ENCODE measurements at regions not wholly inside any gene's neighbourhood (a gene's known extent, or its start where the extent isn't known, plus 50 kb on each side); places are given as distances from the start of the nearest gene placed in this dataset.

GRCh38 chr2:198917926-198918720 is 539.6 kb downstream of the SATB2 start:
- intact Hi-C loops (cut with DNase I), result no loop called here
- H3K9me3 ChIP-seq, result no peaks in the 10 kb centered on the region
- TF ChIP-seq, protein P1, sequence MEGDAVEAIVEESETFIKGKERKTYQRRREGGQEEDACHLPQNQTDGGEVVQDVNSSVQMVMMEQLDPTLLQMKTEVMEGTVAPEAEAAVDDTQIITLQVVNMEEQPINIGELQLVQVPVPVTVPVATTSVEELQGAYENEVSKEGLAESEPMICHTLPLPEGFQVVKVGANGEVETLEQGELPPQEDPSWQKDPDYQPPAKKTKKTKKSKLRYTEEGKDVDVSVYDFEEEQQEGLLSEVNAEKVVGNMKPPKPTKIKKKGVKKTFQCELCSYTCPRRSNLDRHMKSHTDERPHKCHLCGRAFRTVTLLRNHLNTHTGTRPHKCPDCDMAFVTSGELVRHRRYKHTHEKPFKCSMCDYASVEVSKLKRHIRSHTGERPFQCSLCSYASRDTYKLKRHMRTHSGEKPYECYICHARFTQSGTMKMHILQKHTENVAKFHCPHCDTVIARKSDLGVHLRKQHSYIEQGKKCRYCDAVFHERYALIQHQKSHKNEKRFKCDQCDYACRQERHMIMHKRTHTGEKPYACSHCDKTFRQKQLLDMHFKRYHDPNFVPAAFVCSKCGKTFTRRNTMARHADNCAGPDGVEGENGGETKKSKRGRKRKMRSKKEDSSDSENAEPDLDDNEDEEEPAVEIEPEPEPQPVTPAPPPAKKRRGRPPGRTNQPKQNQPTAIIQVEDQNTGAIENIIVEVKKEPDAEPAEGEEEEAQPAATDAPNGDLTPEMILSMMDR (IDR thresholded peaks at IDR 0.05), result no peak
- TF ChIP-seq EP300 (IDR thresholded peaks at IDR 0.05) (no peak), POLR2A (IDR thresholded peaks at IDR 0.05; ENCODE audit: low read depth) (no peak), POLR2AphosphoS5 (IDR thresholded peaks at IDR 0.05) (no peak)
- H3K4me3 ChIP-seq, result no peak overlapping the region
- DNase-seq (ENCODE audit: extremely low spot score), result no peak
- WGBS, result 86% methylated on average over 3 of the region's 3 CpGs
- H3K27ac ChIP-seq (replicated peaks in 1 of 4), result no peak overlapping the region
- no peaks in the 10 kb centered on the region for H3K27me3 ChIP-seq
- no peaks in the 10 kb centered on the region for H3K36me3 ChIP-seq
- no peaks in the 10 kb centered on the region for H3K4me1 ChIP-seq

GRCh38 chr2:198917275-198917674 is 540.5 kb downstream of the SATB2 start:
- Histone ChIP-seq H3K27me3 (no peaks in the 10 kb centered on the region), H3K4me1 (no peaks in the 10 kb centered on the region), H3K9me3 (no peaks in the 10 kb centered on the region), H3K27ac (replicated peaks in 1 of 4) (no peak overlapping the region), H3K4me3 (no peak overlapping the region), H3K36me3 (no peaks in the 10 kb centered on the region)
- no peak for DNase-seq (ENCODE audit: extremely low spot score)
- intact Hi-C loops (cut with DNase I), result no loop called here
- no peak for TF ChIP-seq EP300 (IDR thresholded peaks at IDR 0.05)
- TF ChIP-seq, protein P1 (IDR thresholded peaks at IDR 0.05), result no peak
- TF ChIP-seq POLR2A (IDR thresholded peaks at IDR 0.05; ENCODE audit: low read depth), result no peak
- no peak for TF ChIP-seq POLR2AphosphoS5 (IDR thresholded peaks at IDR 0.05)
- 62% methylated on average over 2 of the region's 2 CpGs for WGBS

DNA sequence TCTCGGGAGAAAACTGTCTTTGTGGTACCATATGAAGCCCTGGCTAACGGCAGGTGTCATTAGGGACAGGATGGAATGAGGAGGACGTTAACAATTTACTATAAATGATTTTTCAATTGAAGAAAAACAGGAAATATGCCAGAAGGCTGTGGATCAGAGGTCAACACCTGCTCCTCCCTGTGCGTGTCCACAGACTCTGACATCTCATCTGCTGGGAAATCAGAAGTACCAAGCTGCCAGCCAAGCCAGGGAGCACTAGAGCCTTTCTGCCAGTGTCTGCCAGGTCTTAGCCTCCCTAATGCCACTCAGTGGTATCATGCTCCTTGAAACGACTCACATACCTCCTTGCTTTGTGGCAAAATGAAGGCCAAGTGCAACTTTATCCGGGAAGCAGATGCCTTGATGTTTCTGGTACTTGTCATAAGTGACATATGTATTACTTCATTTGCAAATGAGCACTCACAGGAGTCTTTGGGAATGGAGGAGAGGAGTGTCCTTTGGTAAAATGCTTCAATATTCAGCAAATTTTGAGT is 541.1 kb downstream of the SATB2 start:
- whole genome bisulfite sequencing, result 40% methylated on average over 6 of the region's 6 CpGs
- Histone ChIP-seq H3K27ac (replicated peaks in 1 of 4) (no peak overlapping the region), H3K4me1 (no peaks in the 10 kb centered on the region), H3K36me3 (no peaks in the 10 kb centered on the region), H3K9me3 (no peaks in the 10 kb centered on the region), H3K4me3 (no peak overlapping the region), H3K27me3 (no peaks in the 10 kb centered on the region)
- intact Hi-C loops (cut with DNase I), result no loop called here
- no peak for DNase-seq (ENCODE audit: extremely low spot score)
- no peak for TF ChIP-seq POLR2A (IDR thresholded peaks at IDR 0.05; ENCODE audit: low read depth)
- TF ChIP-seq POLR2AphosphoS5 (IDR thresholded peaks at IDR 0.05), result no peak
- TF ChIP-seq, protein P1 (IDR thresholded peaks at IDR 0.05), result no peak
- no peak for TF ChIP-seq EP300 (IDR thresholded peaks at IDR 0.05)

GRCh38 chr2:198913394-198914152 is 544.2 kb downstream of the SATB2 start:
- Histone ChIP-seq H3K27ac (replicated peaks in 1 of 4) (no peak overlapping the region), H3K4me1 (no peaks in the 10 kb centered on the region), H3K27me3 (no peaks in the 10 kb centered on the region), H3K9me3 (no peaks in the 10 kb centered on the region), H3K36me3 (no peaks in the 10 kb centered on the region), H3K4me3 (no peak overlapping the region)
- intact Hi-C loops (cut with DNase I), result no loop called here
- TF ChIP-seq, protein P1 (IDR thresholded peaks at IDR 0.05), result no peak
- TF ChIP-seq POLR2AphosphoS5 (IDR thresholded peaks at IDR 0.05) (no peak), EP300 (IDR thresholded peaks at IDR 0.05) (no peak), POLR2A (IDR thresholded peaks at IDR 0.05; ENCODE audit: low read depth) (no peak)
- no peak for DNase-seq (ENCODE audit: extremely low spot score)

Data from esophagus muscularis mucosa (tissue), 4 donors.